ELF-1 (cell line): ENCODE measurements at regions not wholly inside any gene's neighbourhood (a gene's known extent, or its start where the extent isn't known, plus 50 kb on each side); places are given as distances from the start of the nearest gene placed in this dataset.
A peak's percentile ranks its signal among the peaks of the same experiment; 100 is the strongest.

Source experiments
- DNase-seq: peaks from one replicate; pipeline ENCODE4 v3.0.0-alpha.2; 2016; ENCODE audit warnings: low read depth, low spot score

DNA sequence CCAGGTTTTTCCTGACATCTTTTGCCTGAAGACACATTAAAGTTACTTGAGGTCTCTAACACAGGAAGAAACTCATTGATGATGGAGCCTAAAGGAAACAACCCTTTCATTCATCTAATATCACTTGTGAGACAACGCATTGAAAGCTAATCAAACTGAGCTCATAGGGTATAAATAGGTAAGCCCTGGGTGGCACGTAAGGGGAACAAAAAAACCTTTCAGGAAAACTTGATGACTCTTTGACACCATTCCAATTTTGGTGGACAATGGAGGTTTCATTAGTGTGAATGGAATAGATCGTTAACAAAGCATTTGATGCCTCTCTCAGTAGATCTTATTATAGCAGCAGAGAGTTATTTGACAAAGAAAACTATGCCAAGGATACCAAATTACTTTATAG, 80.7 kb upstream of the DUSP10 start:
- DNase-seq = no peak

DNA sequence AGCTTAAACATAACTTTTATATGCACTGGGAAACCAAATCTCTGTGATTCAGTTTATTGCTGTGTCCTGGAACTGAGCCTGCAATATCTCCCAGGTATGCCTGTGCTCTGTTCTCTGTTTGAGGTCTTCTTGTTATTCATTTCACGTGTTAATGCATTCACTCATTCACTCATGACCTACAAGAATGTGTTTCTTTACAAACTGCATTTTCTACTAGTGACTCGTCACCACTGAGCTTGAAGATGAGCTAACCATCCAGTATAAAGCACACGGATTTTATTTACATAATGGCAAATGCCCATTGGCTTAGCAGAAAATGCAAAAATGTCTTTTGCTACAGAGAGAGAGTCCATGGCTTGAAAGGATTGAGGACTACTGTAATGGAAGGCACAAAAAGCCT, 75.0 kb upstream of the DUSP10 start:
- no peak for DNase-seq

DNA sequence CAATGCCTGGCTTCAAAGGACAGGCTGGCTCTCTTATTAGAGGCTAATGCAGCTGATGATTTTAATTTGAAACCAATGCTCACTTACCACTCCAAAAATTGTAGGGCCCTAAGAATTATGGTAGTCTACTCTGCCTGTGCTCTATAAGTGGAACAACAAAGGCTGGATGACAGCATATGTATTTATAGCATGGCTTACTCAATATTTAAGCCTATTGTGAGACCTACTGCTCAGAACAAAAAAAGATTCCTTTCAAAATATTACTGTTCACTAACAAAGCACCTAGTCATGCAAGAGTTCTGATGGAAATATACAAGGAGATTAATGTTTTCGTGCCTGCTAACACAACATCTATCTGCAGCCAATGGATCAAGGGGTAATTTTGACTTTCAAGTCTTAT, 73.8 kb upstream of the DUSP10 start:
- no peak for DNase-seq

DNA sequence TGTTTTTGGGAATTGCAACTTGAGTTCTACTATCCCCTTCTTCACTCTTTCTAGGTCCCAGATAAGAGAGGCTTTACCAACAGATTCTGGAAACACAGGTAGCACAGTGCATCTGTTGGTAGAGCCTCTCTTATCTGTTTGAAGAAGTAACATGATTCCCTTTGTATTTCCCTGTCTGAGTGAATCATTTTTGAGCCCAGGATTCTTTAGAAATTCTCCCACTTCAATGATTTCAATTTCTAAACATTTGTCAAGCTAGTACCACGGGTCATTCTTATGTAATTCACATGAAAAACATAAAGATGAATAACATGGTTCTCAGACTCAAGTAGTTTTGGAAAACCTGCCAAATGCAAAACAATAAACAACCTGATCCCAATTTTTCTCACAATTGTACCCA, 72.0 kb upstream of the DUSP10 start:
- DNase-seq = no peak

DNA sequence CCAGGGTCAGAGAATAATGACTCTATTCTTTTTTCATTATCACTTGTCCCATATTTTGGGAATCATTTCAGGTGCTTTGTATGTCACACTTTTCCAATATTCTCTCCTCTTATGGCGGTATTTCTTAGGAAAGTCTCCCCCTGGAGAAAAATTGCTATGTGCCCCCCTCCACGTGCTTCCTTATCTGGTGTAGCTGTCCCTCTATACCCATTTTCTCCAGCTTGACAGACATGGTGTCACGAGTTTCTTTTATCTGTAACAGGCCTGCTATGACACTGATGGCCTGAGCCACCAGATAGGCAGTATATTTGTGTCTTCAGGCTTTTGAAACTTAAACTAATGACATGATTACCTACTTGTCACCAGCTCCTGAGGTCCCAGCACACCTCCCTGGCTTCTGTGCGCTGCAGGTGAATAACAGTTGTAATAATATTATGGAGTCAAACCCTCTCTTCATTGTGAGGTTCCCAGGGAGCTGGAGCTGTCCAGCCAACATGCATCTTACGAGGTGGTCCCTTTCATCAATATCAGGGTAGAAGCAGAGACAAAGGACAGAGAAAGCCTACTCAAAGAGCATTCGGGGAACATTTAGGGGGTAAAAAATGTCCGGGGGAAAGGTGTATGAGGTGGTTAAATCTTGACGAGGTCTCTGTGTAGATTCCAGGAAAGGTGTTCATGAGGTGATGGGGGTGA, 71.2 kb upstream of the DUSP10 start:
- DNase-seq = no peak

DNA sequence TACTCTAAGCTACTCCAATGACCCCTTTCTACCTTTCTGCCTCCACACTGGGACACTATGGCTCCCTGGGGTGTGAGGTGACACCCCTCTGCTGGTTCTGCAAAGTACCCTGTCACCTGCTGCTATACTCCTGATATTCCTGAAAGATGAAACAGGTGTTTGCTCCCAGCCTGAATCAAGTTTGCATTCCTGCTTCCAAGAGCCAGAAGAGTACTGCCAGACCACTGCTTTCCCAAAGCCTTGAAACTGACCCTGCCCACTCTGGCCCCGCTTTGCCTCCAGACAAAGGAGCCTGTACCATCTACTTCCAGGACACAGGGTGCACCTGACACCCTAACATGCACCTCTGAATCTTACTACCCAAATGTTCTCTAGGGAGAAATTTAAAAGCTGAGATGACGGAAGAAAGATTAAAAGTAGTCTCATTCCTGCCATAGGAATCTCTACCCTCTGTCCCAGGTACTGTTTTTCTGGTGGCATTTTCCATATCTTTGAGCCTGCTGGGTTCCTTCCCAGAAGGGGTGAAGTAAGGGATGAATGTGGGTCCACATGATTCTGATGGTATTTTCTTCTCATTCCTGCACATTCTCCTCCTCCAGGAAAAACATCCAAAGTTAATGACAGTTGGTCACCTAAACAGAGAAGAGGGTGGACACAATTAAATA, 70.3 kb upstream of the DUSP10 start:
- DNase-seq = no peak

DNA sequence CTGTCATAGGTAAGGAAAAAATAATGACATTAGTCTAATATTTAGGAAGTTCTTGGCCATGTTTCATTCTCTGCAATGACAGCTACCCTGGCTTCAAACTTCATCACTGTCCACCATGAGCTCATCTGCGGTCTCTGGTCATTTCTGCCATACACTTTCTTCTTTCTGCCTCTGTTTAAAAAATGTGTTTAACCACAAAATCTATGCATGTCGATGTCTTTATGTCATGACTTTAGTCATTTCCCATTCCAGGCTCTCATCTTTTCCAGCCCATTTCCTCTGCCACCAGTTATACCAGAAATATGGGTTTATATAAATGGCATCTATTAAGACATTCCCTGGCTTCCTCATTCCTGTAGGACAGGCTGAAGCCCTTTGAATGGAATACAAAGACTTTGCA, 68.5 kb upstream of the DUSP10 start:
- DNase-seq = no peak

DNA sequence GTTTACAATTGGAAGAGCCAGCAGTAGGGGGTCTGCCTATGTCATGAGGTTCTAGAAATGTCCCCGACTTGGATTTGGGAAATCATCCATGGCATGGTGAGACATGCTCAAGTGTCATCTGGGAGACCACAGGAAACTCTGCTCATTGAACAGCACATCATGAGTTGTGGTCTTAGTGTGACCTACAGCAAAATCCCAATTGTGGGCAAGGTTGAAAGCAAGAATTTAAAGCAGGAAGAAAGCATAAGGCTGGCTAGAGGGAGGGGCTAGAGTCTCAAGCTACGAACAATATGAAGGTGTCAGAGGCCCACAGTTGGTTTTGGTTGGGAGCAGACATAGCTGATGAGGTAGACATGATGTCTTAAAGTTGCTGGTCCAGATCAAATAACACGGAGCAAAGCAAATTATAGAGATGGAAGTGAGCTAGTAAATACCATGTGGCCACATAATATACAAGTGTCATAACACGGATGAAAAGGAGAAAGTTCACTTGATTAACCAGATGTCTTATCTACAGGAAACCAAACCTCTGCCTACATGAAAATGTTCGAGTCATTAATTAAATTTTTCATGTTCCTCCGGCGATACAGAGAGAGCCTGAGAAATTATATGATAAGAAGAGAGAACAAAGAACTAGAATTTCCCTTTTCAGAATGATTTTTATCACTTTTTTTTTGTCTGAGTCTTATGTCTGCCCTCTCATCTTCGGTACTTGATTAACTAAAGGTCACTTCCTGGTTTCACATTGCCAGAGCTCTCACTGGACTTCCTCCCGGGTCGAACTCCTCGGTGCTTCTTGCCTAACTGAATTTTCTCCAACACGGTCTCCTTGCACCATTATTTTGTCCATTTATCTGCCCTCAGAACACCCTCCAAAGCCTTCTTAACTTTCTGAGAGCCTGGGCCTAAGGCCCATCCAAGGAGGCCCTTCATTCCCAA, 67.5 kb upstream of the DUSP10 start:
- DNase-seq = no peak

DNA sequence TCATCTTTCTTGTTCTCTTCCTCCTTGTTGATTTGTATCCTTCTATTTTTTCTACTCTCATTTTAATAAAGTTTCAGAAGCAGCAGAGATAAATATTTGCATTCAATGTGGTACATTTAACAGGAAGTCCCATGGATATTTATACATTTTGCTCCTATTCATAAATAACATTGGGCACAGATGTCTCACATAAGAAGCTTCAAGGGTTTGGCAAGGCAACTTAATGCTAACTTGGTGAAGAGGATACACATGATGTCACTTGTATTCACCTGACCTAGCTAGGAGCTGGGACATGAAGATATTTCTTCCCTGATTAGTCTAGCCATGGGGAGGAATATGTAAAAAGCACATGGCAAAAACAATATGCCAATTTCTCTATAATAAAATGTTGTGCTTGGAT, 65.1 kb upstream of the DUSP10 start:
- no peak for DNase-seq

DNA sequence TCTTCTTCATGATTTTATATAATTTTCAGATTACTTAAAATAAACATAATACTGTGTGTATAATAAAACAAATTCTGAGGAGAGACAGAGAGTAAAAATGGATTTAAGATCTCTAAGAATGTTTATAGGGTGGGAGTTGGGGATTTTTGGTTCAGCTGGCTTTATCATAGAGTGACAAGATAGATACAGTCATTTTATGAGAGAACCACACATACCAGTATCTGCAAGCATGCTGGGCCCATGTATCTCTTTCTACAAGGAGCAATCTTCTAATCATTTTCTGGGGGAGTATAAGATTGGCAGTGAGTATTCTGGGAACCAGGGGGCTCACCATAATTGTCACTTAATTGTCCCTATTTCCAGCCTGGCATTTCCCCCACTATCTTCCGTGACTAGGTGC, 64.3 kb upstream of the DUSP10 start:
- no peak for DNase-seq

DNA sequence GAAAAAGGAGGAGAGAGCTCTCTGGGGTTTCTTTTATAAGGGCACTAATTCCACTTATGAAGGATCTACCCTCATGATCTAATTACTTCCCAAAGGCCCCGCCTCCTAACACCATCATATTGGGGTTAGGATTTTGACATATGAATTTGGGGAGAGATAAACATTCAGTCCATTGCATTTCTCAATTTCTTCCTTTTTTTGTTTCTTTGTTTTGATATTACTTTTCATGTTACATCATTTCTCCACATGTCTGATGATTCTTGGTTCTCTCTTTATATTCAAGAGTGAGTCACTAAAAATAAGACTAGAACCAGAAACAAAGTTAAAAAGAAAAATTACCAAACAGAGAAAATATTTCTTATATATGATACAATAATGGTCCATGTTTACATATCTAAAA, 63.2 kb upstream of the DUSP10 start:
- DNase-seq = no peak

DNA sequence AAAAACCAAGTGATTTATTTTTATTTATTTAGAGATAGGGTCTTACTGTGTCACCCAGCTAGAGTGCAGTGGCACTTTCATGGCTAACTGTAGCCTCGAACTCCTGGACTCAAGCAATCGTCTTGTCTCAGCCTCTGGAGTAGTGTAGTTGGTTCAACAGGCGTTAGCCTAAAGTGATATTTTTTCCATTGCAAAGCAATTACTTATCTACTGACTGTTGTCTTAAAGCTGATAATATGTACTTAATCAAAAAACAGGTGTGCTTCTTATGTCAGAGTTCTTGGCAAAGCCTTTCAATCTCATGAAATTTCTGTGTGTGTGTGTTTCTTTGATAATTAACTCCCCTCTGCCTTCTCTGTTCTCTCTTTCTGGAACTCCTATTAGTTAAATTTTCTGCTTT, 62.4 kb upstream of the DUSP10 start:
- no peak for DNase-seq

DNA sequence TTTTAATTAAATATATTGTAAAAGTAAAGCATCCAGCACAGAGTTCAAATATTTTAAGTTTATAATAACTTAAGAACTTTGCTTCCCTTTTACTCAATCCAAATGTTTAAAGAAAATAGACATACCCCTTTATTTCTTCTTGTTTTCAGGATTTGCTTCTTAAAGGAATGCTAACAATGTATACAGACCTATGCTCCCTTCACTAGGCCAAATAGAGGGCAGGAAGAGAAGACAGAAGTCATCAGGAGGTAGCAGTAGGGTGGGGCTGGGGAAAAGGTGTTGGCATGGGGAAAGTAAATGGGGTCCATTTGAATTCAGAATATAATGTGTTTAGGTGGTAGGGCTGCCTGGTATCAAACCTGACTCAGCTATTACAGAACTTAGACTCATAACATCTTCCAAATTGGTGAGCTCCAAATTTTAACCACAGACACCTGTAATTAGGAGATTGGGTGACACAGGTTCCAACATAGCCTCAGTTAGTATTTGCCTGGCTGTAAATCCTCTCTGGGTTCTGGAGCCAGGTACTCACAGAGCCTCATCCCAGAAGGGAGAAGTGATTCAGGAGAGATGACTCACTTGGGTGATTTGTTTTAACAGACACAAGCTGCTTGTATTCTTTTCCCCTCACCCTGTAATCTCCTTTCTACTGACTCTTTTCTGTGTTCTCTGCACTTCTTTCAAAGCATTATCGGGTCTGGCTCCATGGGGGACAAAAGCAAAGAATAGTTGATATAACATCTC, 60.1 kb upstream of the DUSP10 start:
- DNase-seq = peak; percentile 14

DNA sequence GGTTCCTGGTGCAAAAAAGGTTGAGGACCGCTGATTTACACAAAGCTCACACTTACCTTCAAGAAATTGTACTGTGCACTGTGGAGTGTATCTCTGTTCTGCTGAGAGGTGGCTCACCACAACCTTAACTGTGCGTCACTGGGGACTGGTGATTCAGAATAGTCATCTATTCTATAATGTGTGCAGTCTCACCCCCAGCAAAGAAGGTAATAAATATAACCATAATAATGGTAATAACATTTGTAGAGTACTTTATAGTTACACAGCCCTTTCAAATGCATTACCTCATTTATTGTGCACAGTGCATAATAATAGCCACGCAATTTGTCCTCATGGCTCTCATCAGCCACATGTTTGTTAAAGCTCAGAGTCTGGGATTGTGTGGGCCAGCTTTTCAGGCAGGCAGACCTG, 59.4 kb upstream of the DUSP10 start:
- DNase-seq = no peak

DNA sequence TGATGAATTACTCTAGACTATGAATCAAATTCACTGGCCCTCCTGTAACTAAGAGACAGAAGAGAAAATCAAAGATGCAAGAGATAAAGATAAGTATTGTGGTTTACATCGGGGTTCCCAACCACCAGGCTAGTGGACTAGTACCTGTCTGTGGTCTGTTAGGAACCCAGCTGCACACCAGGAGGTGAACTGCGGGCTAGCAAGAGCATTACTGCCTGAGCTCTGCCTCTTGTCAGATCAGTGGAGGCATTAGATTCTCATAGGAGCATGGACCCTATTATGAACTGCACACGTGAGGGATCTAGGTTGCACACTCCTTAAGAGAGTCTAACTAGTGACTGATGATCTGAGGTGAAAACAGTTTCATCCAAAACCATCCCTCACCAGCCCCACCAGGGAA, 58.9 kb upstream of the DUSP10 start:
- no peak for DNase-seq

DNA sequence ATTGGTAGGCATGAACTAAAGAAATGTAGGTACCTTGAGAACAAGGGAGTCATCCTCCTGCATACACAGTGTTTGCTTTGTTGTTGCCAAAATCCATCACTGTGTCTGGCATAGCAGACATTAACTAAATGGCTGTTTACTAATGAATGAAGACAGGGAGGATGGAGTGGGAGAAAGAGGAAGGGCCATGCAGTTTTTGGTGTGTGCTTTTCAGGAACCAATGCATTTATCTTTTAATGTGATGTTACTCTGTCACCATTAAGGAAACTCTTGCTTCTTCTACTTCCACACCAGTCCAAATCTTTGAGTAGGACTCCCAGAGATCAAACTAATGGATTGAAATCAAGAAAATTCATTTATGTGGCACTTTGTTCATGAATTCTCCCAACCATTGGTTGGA, 55.6 kb upstream of the DUSP10 start:
- DNase-seq = no peak

DNA sequence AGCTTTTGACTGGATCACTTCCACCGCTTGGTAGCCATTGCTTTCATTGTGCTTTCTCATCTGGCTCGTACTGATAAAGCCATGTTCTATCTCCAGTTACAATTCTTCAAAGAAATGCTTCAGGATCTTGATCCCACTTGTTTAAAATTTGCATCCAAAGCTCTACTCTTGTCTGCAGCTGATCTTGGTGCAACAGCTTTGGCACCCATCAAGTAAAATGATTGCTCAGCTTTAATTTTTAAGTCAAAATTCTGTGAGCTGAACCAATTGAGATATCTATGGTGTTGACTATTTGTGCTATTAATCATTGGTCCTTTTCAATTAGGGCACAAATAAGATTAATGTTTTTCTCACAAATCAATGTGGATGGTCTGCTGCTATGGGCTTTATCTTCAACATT, 54.8 kb upstream of the DUSP10 start:
- DNase-seq = no peak

DNA sequence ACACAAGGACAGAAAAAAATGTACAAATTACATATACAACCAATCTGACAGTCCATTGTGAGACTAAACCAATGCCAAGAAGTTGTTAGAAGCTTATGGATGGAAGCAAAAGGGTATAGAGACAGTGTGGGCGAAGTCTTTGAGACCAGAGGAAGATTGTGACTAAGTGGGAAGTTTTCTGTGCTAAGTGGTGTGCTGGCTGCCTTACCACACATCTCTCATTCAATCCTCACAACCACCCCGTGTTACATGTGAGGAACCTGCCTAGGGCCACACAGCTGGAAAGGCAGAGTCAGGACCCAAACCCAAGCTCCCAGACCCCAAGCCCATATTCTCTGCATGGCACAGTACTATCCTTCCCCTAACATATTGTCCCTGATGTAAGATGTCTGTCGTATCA, 53.5 kb upstream of the DUSP10 start:
- DNase-seq = no peak

DNA sequence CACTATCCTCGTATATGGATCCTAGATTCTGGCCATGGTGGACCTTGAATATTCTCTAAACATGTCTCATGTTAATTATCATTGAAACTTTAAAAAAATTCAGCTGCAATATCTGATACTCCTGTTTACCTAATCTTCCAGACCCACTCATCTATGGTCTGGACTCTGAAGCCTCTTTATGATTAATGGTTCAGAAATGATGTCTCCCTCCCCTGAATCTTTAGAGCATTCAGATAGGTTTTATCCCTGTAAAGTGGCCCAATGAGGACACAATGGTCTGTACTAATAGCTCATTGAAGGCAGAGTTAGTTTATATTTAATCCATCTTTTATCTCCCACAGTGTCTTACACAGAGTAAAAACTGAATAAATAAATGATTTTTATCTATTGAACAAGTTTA, 53.0 kb upstream of the DUSP10 start:
- no peak for DNase-seq

DNA sequence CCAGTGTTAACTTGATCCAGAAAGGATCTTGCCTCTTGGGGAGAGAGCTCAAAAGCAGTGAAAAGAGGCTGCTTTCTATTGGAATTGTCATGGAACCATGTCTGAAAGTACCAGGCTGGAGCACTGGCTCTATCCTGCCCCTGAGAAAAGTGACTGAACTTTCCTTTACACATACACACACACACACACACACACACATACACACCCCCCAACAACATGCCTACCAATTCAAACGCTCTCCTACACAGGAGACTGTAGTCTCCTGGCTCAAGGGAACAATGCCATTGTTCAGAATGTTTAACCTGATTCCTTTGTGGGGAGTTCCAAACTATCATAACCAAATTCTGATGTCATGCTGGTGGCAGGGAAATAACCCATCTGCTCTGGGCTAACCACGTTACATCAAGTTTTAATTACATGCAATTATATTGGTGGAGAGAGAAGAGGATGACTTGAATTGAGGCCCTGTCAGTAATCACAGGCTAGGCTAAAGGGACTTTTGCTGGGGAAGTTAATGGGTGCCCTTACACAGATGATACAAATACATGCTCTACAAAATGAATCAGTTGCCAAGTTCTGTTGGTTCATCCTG, 52.3 kb upstream of the DUSP10 start:
- no peak for DNase-seq

DNA sequence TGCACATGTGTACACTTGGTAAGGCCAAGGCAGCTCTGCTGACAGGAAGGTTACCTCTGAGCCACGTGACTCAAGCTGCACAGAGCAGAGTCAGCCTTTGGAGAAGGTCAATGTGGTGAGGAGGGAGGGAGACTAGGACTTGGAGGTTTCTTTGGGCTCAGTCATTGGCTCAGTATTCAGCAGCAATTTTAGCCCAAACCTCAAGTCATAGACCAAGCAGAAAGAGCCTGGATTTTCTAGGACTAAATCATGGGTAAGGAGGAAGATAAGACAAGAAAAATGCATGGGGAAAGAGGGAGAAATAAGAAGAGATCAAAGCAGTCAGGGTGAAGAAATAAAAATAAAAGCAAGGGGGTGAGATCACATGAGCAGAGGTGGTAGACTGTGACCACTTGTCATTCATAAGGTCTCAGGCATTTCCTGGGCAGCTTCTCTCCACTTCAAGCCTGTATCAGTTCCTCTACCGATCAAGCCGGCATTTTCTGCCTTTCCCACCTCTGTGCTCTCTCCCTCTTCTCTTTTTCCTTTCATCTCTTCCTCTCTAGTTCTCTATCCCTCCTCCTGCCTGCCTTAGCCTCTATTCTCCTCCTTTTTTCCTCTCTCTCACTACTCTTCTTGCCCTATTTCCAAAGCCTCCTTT, 51.7 kb upstream of the DUSP10 start:
- no peak for DNase-seq
